BJ (cell line): ENCODE measurements at regions not wholly inside any gene's neighbourhood (a gene's known extent, or its start where the extent isn't known, plus 50 kb on each side); places are given as distances from the start of the nearest gene placed in this dataset.

Experiments
- CTCF ChIA-PET: fragments of 350-600 bp; formaldehyde crosslinking; extraction: SDS; loops from one replicate; lab custom pipeline; 2021; ENCODE audit warnings: antibody characterized with exemption, inconsistent platforms; lab: Yijun Ruan, JAX
- POLR2A ChIA-PET: fragments of 300-600 bp; sonication (Branson Sonifier 250); formaldehyde crosslinking; extraction: SDS; loops from one replicate; lab custom pipeline; 2021; ENCODE audit warnings: antibody characterized with exemption; lab: Charles Lee
- DNase-seq: peaks from one replicate; pipeline ENCODE4 v3.0.0-alpha.2; 2011; ENCODE audit warnings: low read depth
- H3K27me3 ChIP-seq: 2 replicates; pipeline ENCODE4 v1.6.0; 2011; ENCODE audit warnings: low read length; ENCODE audit not compliant: control insufficient read depth, insufficient read depth
- H3K36me3 ChIP-seq: 2 replicates; pipeline ENCODE4 v1.5.1; 2011; ENCODE audit warnings: low read length; ENCODE audit not compliant: control insufficient read depth, insufficient read depth
- H3K4me3 ChIP-seq: 2 replicates; pipeline ENCODE4 v1.5.1; 2011; ENCODE audit warnings: low read depth, mild to moderate bottlenecking, control low read depth, low read length
- TF ChIP-seq, protein P1 (sequence below): IDR thresholded peaks from 2 replicates; pipeline ENCODE4 v1.5.1; 2011; ENCODE audit warnings: low read depth, mild to moderate bottlenecking, control low read depth, inconsistent platforms, low read length, moderate library complexity; ENCODE audit not compliant: insufficient read depth

DNA sequence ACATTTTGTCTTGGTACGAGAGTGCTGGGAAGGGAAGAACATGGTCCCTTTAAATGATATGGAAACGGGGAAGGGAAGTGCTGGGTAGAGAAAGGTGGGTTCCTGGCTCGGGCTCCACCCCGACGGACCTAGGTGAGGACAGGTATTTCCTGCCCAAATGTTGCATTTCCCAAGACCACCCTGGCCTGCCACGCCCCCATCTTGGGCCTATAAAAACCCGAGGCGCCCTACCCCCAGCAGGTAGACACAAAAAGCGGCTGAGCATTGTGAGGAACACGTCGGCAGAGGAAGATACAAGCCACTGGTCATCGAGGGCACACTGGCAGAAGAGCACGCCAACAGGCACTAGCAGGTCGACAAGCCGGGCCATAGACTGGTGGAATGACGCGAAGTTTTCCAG is 99.4 kb downstream of the AASDHPPT start:
- Histone ChIP-seq H3K4me3 (no peak overlapping the region), H3K27me3 (no peaks in the 10 kb centered on the region), H3K36me3 (no peaks in the 10 kb centered on the region)
- TF ChIP-seq, protein P1, sequence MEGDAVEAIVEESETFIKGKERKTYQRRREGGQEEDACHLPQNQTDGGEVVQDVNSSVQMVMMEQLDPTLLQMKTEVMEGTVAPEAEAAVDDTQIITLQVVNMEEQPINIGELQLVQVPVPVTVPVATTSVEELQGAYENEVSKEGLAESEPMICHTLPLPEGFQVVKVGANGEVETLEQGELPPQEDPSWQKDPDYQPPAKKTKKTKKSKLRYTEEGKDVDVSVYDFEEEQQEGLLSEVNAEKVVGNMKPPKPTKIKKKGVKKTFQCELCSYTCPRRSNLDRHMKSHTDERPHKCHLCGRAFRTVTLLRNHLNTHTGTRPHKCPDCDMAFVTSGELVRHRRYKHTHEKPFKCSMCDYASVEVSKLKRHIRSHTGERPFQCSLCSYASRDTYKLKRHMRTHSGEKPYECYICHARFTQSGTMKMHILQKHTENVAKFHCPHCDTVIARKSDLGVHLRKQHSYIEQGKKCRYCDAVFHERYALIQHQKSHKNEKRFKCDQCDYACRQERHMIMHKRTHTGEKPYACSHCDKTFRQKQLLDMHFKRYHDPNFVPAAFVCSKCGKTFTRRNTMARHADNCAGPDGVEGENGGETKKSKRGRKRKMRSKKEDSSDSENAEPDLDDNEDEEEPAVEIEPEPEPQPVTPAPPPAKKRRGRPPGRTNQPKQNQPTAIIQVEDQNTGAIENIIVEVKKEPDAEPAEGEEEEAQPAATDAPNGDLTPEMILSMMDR, result no peak
- DNase-seq, result no peak
- ChIA-PET POLR2A (no interaction called here), CTCF (no interaction called here)

DNA sequence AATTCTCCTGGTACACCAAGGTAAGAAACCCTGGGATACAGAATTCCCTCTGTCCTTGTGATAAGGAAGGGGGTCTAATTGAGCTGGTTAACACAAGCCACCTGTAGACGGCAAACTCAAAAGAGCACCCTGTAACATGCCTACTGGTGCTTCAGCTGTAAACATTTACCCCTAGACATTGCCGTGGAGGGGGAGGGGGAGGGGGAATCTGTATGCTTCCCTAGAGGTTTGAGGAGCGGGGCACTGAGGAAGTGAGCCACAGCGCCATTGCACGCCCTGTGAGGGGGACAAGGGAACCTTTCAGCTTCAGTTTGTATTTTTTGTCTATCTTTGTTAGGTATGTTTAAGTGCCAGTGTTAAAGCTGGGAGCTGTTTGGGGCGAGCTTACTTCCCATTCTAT is 99.8 kb downstream of the AASDHPPT start:
- POLR2A ChIA-PET, result no interaction called here
- no peaks in the 10 kb centered on the region for H3K36me3 ChIP-seq
- CTCF ChIA-PET, result no interaction called here

GRCh38 chr11:106178361-106178760 is 100.9 kb downstream of the AASDHPPT start:
- Histone ChIP-seq H3K27me3 (no peaks in the 10 kb centered on the region), H3K4me3 (no peak overlapping the region), H3K36me3 (no peaks in the 10 kb centered on the region)
- CTCF ChIA-PET, result no interaction called here
- TF ChIP-seq, protein P1, result no peak
- DNase-seq, result no peak
- POLR2A ChIA-PET, result no interaction called here

More for the DNA sequence above, 99.8 kb downstream of the AASDHPPT start:
- no peak for DNase-seq
- TF ChIP-seq, protein P1, result no peak
- H3K4me3 ChIP-seq, result no peak overlapping the region
- no peaks in the 10 kb centered on the region for H3K27me3 ChIP-seq

GRCh38 chr11:106179048-106179447 is 101.6 kb downstream of the AASDHPPT start:
- DNase-seq, result no peak
- H3K27me3 ChIP-seq, result no peaks in the 10 kb centered on the region
- no peak overlapping the region for H3K4me3 ChIP-seq
- H3K36me3 ChIP-seq, result no peaks in the 10 kb centered on the region
- ChIA-PET CTCF (no interaction called here), POLR2A (no interaction called here)
- TF ChIP-seq, protein P1, result no peak

GRCh38 chr11:106186630-106187029 is 109.2 kb downstream of the AASDHPPT start:
- no peak for DNase-seq
- Histone ChIP-seq H3K36me3 (no peaks in the 10 kb centered on the region), H3K4me3 (no peak overlapping the region), H3K27me3 (no peaks in the 10 kb centered on the region)
- ChIA-PET POLR2A (no interaction called here), CTCF (interaction anchor here (1.7 kb wide), 1 partner anchor 9 kb away, joined by 3 read pairs; no protein-coding TSS in a partner anchor)
- TF ChIP-seq, protein P1, result no peak
